ENCODE measurements at regions not wholly inside any gene's neighbourhood (a gene's known extent, or its start where the extent isn't known, plus 50 kb on each side); places are given as distances from the start of the nearest gene placed in this dataset.

DNA sequence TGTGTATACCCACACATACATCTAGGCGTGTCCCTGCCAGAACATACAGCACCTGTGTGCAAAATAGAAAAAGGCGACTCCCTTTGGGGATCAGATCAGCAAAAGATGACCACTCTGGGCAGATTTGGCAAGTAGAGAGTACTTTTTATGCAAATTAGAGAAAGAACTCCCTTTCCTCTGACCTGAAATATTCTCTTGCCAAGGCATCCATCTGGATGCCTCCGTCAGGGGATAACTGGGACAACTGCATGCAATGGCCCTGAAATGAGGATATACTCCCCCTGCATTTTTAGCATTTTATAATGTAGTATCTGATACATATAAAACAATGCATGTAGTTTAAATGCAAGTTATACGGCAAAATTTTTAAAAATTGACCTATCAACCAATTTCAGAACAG, 247.7 kb downstream of the ICOS start:
- DNase-seq, result no peak

DNA sequence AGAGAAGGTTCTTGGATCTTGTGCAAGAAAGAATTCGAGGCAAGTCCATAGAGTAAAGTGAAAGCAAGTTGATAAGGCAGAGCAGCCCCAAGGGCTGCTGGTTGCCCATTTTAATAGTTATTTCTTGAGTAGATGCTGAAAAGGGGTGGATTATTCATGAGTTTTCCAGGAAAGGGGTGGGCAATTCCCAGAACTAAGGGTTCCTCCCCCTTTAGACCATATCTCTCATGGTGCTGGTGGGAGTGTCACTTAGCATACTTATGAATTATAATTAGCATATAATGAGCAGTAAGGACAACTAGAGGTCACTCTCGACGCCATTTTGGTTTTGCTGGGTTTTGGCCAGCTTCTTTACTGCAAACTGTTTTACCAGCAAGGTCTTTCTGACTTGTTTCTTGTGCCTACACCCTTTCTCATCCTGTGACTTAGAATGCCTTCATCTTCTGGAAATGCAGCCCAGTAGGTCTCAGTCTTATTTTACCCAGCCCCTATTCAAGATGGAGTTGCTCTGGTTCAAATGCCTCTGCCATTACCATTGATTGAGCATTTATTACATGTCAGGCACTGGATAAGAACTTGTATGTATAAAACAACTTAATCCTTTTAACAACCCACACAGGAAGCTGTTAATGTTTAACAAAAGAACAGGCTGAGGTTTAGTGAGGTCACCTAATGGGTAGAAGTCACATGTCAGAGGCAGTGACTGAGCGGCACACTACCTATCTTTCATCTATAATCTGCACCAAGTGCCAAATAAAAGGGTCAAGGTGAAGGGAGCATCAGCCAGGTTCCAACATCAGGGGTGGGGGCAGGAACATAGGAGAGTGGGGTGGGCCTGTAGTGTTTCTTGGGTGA, 250.9 kb downstream of the ICOS start:
- DNase-seq, result no peak

DNA sequence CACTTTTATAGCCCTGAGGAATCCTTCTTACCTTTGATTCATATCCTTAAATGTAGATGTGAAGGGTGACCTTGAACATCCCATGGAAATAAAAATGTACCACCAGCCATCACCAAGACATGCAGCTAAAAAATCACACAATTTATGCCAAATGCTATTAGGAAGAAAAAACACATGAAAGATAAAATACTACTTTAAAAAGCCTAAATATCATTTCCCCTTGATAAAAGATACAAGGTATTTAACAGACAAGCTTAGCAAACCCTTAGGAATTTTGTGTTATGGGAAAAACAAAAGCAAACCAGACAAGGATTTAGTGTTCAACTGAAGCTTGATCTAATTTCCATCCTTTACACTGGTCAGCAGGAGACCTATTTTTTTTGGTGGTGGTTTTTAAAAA, 255.0 kb downstream of the ICOS start:
- DNase-seq, result no peak

DNA sequence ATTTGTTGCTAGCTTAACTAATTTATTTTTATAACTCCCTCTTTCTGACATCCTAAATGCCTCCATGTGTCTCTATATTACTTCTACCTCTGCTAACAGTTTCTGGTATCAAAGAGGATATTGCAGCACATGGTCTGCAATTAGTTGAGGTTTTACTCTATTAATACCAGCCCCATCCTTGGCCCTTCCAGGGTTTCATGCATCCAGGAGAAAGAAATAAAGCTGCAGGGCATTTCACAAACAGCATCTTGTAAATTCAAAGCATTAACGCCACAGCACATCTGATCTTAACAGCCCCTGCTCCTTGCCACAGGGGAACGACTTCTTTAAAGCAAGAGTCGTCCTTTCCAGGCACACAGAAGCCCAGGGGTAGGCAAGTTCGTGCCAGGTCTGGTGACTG, 258.9 kb downstream of the ICOS start:
- no peak for DNase-seq

DNA sequence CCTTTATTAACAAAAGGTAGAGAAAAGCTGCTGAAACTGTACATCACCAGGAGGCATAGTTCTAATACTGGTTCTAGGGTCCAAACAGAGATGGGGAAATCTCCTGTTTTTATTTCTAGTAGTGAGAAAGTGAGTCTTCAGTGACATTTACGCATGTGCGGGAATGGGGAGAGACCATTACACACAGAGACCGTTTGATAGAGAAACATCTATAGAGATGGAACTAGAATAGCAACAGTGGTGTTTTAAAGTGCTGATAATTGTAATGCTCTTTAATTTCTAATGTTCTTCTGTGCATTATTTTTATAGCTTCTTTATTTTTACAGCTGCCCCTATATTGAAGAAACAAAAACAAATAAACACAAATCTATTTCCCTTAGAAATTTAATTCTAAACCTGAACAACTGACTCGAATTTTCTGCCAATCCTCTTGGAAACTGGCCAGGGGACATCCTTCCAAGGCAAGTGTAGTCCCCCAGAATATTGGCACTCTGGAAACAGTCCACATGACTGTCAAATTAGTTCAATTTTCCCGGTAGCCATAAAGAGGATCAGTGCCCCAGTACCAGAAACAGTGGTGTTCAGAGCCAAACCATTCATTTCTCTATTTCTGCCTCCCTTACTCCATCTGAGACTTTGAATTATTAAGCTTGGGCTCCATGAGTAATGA, 260.9 kb downstream of the ICOS start:
- no peak for DNase-seq

DNA sequence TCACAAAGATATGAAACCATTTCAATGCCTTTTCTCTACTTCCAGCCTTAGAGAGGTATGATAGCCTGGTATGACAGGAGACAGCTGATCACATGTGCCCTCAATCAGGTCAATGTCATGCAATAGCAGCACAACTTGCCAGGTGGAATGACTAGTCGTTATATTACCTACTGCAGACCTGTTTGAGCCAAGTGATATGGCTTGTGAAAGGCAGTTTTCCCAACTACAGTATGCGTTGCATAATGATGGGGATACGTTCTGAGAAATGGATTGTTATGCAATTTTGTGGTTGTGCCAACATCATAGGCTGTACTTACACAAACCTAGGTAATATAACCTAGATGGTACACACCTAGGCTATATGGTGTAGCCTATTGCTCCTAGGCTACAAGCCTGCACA, 262.8 kb downstream of the ICOS start:
- no peak for DNase-seq

DNA sequence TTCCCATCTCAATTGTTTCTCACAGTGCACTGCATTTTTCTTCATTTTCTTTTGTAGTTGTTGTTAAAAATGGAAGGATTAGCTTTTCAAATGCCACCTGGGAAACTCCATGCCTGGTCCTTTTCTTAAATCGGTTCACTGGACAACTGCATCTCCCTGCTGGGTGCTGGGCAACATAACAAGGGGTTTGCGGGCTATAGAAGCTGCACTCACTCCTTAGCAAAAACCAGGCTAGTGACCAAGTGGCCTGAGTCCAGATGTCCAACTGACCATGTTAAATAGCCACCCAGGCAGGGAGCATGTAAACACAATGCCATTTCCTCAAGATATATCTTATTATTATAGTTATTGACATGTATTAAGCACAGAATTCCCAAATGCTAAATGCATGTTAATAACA, 264.9 kb downstream of the ICOS start:
- no peak for DNase-seq

DNA sequence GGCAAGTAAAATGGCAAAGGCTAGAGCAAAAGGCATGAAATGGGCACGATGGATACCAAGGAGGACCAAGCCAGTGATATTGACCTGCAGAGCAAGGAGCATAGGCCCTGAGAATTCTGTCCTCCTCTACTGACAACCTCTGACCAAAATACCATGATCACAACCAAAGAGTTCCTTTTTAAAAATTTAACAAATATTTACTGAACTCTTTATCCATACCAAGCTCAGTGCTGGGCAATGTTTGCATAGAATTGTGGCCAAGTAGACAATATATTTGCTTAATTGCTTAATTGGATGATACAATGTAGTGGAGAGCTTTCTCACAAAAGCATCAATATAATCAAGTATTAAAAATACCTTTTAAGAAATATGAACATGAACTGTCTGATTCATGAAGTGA, 265.7 kb downstream of the ICOS start:
- no peak for DNase-seq

DNA sequence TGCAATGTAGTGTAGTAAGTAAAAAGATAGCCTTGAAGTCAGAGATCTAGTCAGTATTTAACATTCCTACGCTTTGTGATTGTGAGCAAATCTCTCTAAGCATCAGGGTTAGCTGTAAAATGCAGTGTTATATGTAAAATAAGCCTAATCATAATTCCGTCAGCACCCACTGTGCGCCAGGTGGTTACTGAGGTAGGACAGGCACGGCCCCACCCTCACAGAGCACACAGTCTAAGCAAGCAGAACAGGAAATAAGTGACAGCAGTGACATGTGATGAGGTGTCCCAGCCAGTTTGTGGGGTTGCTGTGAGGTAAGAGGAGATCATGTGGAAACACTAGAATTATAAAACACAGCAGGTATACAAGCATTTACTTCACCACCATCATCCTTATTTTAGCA, 267.1 kb downstream of the ICOS start:
- no peak for DNase-seq

DNA sequence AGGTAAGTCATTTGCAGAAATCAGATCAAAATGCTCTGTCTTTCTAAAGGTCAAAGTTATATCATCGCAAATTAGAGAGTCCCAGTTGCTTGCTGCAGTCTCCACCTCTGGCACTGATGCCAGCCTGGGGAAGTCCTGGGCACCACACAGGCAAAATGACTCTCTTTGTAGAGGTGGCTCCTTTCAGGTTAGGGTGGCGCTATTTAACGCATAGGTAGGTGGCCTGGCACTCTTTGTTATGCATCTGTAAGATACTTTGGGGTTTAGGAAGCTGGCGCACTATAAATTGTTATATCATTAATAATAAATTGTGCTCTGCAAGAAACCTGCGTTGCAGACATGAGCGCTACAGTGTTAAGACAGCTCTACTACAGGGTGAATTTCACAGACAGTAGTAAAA, 268.5 kb downstream of the ICOS start:
- no peak for DNase-seq

DNA sequence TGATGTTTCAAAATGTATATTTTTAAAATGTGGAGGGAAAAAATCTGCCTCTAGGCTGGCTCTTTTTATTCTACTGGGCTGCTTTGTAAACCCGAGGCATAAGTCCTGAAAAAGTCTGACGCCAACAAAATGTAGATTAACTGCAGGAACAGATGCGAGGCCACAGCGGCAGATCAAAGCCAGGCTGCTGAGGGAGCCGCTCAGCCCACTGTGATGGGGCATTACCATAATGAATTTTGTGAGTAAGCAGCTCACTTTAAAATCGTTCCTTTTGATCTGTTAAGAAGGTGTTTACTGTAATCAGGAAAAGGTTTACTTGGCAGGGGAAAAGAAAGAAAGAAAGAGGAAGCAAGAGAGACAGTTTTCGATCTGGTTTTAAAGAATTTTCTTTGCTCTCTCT, 269.0 kb downstream of the ICOS start:
- DNase-seq, result no peak

DNA sequence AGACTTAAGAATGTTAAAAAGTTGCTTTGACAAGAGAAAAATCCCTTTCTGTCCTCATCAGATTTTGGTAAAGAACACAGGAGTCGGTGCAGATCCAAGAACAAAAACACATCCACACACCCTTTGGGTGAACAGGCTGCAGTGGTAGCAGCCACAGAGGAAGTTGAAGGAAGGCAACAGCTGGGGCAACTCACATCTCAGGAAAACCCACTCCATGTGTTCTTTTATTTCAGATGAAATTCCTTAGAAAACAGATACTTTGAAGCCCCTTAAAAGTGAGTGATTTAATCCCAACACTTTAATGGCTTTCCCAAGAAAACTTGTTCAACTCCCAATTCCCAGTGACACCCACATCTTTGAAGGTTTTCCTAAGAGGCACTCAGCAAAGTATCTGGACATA, 271.3 kb downstream of the ICOS start:
- no peak for DNase-seq

DNA sequence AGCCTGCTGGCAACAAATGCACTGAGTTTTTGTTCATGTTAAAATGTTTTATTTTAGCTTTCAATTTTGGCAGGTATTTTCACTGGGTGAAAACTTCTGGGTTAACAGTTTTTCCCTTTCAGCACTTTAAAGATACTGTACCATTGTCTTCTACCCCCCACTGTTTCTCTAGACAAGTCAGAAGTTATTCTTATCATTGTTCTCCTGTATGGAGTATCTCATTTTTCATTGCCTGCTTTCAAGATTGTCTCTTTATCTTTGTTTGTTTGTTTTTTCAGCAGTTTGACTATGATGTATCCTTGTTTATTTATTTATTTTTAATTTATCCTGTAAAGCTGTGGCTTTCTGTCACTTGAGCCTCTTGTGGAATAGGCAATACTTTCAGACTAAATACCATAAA, 277.0 kb downstream of the ICOS start:
- DNase-seq, result no peak

DNA sequence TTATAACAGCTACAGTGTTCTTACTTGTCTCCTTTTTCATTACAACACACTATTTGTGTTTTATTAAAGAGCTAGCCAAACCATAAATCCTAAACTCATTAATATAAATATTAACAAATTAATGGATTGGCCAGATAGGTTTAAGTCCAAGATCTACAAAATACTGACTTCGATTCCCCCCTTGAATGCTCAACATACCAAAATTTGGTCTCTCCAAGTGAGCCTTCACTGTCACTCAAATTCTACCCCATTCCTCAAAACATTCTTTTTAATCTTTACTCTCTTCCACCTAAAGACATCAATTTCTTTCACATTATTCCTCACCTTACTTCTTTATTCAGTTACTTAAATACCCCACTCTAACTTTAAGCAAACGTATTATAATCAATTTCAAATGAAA, 281.5 kb downstream of the ICOS start:
- DNase-seq, result no peak

DNA sequence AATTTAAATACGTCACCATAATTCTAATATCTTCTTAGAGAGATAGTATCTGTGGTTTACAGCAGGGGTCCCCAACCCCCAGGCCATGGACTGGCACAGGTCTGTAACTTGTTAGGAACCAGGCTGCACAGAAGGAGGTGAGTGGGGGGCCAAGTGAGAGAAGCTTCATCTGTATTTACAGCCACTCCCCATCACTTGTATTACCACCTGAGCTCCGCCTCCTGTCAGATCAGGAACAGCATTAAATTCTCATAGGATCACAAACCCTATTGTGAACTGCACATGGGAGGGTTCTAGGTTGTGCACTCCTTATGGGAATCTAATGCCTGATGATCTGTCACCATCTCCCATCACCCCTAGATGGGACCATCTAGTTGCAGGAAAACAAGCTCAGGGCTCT, 282.6 kb downstream of the ICOS start:
- DNase-seq, result no peak

DNA sequence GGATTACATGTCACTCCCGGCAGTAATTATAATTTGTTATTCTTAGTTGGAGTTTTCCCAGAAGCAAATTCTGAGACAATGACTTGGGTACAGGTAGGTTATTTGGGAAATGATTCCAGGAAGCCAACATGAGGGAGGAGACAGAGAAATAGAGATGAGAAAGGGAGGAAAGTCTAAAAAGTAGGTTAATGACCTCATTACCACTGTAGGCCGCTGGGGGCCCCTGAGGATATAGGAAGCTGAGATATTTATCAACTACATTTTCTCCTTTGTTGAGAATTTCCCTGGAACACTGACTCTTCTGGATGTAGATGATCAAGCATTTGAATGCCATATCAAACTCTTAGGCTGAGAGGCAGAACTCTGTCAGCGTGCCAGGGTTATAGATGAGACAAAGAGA, 284.3 kb downstream of the ICOS start:
- no peak for DNase-seq

DNA sequence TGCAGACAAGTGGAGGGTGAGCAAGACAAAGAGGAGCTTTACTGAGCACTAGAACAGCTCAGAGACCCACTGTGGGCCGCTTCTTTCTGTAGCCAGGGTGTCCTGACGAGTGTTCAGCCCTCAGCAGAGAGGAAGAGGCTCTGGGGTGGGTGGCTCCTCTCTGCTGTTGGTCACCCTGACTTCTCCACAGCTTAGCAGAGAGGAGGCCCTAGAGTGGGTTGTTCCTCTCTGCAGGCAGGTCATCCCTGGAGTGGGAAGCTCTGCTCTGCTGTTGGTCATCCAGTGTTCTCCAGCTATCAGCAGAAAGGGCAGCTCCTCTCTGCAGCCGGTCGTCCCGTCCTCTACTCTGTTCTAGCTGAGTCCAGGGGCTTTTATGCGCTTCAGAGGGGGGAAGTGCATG, 286.5 kb downstream of the ICOS start:
- DNase-seq, result no peak

DNA sequence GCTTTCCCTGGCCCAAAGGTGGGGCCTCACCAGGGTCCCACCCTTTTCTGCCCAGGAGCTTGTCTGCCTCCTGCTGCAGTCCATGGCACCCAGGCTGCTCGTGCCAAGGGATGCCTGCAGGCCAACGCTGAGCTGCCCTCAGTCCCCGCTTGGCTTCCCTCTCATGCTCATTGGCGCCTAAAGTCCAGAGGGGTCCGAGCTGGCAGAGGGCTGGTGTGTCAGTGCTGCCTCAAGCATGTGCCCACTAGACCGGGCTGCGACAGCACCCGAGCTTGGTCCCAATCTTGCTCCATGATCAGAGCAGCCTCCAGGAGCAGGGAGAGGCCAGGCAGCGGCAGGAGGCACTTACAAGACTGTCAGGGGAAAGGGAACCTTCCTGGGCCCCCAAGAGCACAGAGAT, 287.0 kb downstream of the ICOS start:
- DNase-seq, result no peak

DNA sequence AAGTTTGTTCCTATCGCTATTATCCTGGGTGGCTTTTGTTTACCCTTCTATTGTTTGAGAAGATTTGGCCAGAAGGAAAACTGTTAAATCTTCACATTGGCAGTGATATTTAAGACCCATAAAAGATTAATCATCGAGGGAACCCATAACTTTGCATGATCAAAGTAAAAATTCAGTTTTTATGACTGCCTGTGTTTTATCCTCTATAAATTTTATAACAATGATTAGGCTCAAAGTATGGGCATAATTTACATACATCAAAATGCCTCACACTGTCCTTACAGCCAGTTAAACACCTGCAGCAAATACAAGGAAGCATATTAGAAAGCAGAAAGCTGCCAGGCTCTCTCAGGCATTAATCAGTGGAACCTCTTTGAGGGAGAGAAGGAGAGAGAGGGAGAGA, 289.1 kb downstream of the ICOS start:
- no peak for DNase-seq

DNA sequence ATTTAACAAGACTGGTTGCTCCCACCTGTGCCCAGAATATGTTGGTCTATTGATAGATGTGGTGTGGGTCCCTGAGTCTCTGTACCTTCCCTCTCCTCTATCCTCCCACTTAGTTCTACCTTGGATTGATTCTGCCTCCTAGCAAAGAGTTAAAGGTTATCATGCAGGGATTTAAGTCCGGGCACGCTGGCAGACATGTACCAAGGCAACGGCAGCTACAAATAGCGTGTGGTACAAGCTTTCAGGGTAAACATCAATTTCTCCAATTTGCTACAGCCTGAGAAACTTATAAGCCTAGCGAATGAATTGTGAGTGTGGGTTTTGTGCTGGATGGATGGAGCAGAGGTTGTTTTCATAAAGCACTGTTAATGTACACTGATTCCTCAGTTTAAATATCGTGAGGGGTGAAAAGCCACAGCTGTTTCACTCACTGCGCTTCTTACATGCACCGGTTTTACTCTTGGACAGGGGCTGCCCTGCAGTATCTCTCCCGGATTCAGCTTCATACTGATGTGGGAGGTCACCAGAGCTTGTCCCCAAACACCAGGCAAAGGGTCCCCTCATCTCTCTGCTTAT, 289.8 kb downstream of the ICOS start:
- no peak for DNase-seq

DNA sequence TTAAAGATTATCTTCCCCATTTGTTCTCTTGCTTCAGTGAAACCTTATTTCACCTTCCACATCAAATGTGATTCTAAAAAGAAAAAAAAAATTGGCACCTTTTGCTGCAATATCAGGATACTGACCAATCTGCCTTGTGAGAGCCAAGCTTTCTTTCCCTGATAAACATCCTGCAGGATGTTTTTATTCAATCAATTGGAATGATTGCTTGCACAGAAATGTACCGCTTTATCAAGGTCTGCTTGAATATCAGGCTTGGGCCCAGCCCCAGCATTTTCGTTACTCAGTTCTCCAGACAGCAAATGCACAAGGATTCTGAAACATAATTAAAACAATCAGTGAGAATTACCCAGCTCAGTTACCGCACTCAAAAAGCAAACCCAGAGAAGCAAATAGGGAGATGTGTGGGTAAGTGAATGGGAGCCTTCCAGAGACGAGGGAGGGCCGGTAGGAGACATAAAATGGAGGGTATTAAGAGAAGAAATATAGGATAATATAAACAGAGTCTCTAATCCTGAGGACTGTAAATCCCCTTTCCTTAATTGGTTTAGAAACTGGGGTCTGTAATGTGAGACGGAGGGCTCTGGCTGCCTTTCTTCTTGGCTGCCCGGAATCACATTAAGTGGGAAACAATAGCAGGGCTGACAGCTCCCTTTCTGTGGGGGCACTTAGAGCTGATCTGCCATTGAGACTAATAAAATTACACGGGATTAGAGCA, 291.8 kb downstream of the ICOS start:
- no peak for DNase-seq

DNA sequence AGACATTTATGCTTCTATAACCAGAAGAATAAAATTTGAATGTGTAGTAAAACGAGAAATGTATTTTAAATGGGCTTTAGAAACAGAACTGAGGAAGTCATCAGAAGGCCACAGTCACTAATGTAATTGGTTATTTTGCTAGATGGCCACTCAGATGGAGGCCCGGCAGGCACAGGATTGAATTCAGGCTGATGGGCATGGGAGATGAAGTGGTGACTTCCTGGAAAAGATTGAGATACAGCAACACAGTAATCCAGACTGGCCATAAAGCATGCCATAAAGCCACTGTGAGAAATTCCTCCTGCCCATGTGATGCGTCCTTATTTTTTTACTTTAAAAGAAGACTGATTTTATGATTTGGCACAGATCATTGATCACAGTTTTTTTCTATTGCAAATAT, 297.7 kb downstream of the ICOS start:
- DNase-seq, result no peak

DNA sequence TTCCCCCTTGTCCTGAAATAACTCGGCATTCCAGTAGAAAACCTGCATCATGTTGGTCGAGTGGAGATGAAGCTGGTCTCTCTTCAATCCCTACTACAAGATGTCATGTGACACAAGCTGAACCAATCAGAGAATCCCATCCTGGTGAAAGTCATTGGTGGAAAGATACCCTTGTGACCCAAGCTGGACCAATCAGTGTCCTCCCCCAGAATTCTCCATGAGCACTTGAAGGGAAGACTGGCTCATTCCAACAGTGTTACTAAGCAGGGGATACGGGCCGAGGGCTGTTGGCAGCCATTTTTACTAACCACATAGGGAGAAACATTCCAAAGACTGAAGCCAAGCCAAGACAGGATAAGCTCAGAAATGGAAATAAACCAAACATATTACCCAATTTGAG, 298.3 kb downstream of the ICOS start:
- DNase-seq, result no peak

DNA sequence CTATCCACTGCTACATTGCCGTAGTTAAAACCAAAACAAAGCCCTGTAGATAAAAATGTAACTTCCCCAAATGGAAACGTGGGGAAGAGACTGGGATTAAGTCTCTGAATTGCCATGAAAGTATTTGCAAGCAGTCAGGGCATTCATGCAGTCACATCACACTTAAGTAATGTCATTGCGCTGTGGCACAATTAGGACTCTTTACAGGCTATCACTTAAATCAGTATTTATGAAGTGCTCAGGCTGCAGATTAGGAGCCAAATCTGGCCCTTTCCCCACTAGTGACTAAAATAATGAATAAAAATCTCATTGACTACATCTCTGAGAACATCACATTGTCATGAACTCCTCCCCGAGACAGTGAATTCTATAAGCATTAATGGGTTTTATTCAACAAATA, 300.9 kb downstream of the ICOS start:
- DNase-seq, result no peak

Data from NCI-H187 (cell line).